H1 (cell line): ENCODE measurements at regions not wholly inside any gene's neighbourhood (a gene's known extent, or its start where the extent isn't known, plus 50 kb on each side); places are given as distances from the start of the nearest gene placed in this dataset.

Source experiments
- MAFK ChIP-seq: IDR thresholded peaks from 2 replicates; pipeline ENCODE4 v1.6.1; 2012; ENCODE audit warnings: low read depth, mild to moderate bottlenecking, improper control_type of control experiment, low read length

GRCh38 chr16:35298460-35299243, 1839.2 kb downstream of the TP53TG3F start (continued):
- TF ChIP-seq MAFK, result no peak
